ENCODE measurements at regions not wholly inside any gene's neighbourhood (a gene's known extent, or its start where the extent isn't known, plus 50 kb on each side); places are given as distances from the start of the nearest gene placed in this dataset.

DNA sequence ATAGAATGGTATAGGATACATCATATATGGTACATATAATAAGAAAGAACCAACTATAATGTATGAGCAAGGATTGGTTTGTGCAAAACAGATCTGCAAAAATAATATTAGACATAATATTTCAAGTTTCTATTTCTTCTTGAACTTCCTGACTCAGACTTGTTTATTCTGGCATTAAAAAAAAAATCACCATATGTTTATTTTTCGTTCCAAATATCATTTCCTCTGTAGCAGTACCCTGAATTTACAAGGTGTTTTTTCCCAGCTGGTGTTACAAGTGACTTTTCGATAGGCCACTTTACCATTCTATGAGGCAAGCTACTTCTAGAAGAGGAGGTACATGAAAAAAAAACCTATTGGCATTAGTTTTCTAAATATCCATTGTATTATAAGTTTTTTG is 785.0 kb downstream of the PDCD6IP start:
- Histone ChIP-seq H3K36me3 (ENCODE audit: control insufficient read depth in 2 of 2, extremely low read depth in 1 of 2, insufficient read depth in 1 of 2, low read length in 1 of 2) (no peaks in the 10 kb centered on the region), H3K4me1 (ENCODE audit: control insufficient read depth in 1 of 2, extremely low read depth in 1 of 2, insufficient read depth in 2 of 2, low read length in 2 of 2) (no peaks in the 10 kb centered on the region), H3K9me3 (no peaks in the 10 kb centered on the region), H3K27me3 (replicated peaks in 1 of 2; ENCODE audit: control insufficient read depth in 2 of 2, extremely low read depth in 1 of 2, insufficient read depth in 2 of 2, low read length in 1 of 2) (no peaks in the 10 kb centered on the region), H3K27ac (ENCODE audit: low read length) (no peak overlapping the region), H3K4me3 (ENCODE audit: control insufficient read depth in 1 of 2, extremely low read depth in 1 of 2, low read length in 1 of 2) (no peak overlapping the region)
- Mint-ChIP-seq H3K9me3 (peaks cover 0 to 10% (median 3%) of the 10 kb centered on the region in 3 donors), H3K27me3 (no peaks in the 10 kb centered on the region), H3K4me3 (no peak overlapping the region), H3K4me1 (no peaks in the 10 kb centered on the region), H3K27ac (no peak overlapping the region), H3K36me3 (no peaks in the 10 kb centered on the region)
- DNase-seq: no peak
- no peak for ATAC-seq (replicated peaks in 1 of 4)
- POLR2A ChIA-PET: no interaction called here
- CTCF ChIA-PET: no interaction called here
- no CpG with 5 or more reads among the region's 2 CpGs for WGBS (ENCODE audit: insufficient coverage)

DNA sequence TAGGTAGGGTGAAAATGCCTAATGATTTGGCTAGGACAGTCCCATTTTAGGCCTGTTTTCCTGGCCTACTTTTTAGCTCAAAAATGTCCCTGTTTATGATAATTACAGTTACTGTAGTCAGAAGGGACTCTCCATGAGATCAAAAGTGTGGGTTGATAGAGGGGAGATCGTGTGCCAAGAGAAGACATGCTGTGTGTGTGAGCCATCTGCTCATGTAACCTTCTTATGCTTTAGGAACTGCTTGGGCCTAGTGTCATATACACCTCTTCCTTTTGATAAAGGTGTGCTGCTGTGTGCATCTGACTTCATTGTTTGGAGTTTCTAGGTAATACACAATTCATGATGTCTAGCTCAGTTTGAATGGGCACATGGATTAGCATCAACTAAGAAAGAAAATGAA is 786.5 kb downstream of the PDCD6IP start:
- no peak overlapping the region for H3K27ac ChIP-seq (ENCODE audit: low read length)
- H3K4me1 ChIP-seq (ENCODE audit: control insufficient read depth in 1 of 2, extremely low read depth in 1 of 2, insufficient read depth in 2 of 2, low read length in 2 of 2): no peaks in the 10 kb centered on the region
- ChIA-PET CTCF (interaction anchor here in 1 of 2 donors (0.7 kb wide), 1 partner anchor 24 kb away, joined by 3 read pairs; no protein-coding TSS in a partner anchor), POLR2A (no interaction called here)
- ATAC-seq (replicated peaks in 1 of 4) (no peak), DNase-seq (no peak)
- no peaks in the 10 kb centered on the region for H3K36me3 ChIP-seq (ENCODE audit: control insufficient read depth in 2 of 2, extremely low read depth in 1 of 2, insufficient read depth in 1 of 2, low read length in 1 of 2)
- no peaks in the 10 kb centered on the region for H3K9me3 ChIP-seq
- H3K9me3 Mint-ChIP-seq: peaks cover 0 to 18% (median 9%) of the 10 kb centered on the region in 3 donors
- H3K36me3 Mint-ChIP-seq: no peaks in the 10 kb centered on the region
- no peak overlapping the region for H3K4me3 Mint-ChIP-seq
- H3K4me1 Mint-ChIP-seq: no peaks in the 10 kb centered on the region
- 20% methylated on average over 1 of the region's 1 CpG for WGBS (ENCODE audit: insufficient coverage)
- no peaks in the 10 kb centered on the region for H3K27me3 ChIP-seq (replicated peaks in 1 of 2; ENCODE audit: control insufficient read depth in 2 of 2, extremely low read depth in 1 of 2, insufficient read depth in 2 of 2, low read length in 1 of 2)
- H3K4me3 ChIP-seq (ENCODE audit: control insufficient read depth in 1 of 2, extremely low read depth in 1 of 2, low read length in 1 of 2): no peak overlapping the region
- H3K27ac Mint-ChIP-seq: no peak overlapping the region
- no peaks in the 10 kb centered on the region for H3K27me3 Mint-ChIP-seq

DNA sequence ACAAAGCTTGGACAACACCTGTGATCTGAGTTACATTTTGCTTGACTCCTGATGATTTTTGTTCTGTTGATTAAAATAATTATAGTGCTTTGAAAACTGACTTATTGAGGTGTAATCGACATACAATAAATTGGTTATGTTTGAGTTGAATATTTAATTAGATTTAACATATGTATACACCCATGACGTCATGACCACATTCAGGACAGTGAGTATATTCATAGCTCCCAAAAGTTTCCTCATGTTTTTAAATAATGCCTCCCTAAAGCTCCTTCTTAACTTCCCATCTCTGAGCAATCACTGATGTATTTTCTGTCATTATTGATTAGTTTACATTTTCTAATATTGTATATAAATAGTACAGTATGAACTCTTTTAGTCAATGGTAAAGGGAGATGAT is 801.2 kb downstream of the PDCD6IP start:
- Histone ChIP-seq H3K36me3 (ENCODE audit: control insufficient read depth in 2 of 2, extremely low read depth in 1 of 2, insufficient read depth in 1 of 2, low read length in 1 of 2) (no peaks in the 10 kb centered on the region), H3K4me1 (ENCODE audit: control insufficient read depth in 1 of 2, extremely low read depth in 1 of 2, insufficient read depth in 2 of 2, low read length in 2 of 2) (no peaks in the 10 kb centered on the region), H3K27me3 (replicated peaks in 1 of 2; ENCODE audit: control insufficient read depth in 2 of 2, extremely low read depth in 1 of 2, insufficient read depth in 2 of 2, low read length in 1 of 2) (no peaks in the 10 kb centered on the region), H3K9me3 (no peaks in the 10 kb centered on the region), H3K27ac (ENCODE audit: low read length) (no peak overlapping the region), H3K4me3 (ENCODE audit: control insufficient read depth in 1 of 2, extremely low read depth in 1 of 2, low read length in 1 of 2) (no peak overlapping the region)
- Mint-ChIP-seq H3K36me3 (no peaks in the 10 kb centered on the region), H3K9me3 (peaks cover 0 to 4% (median 0%) of the 10 kb centered on the region in 3 donors), H3K27me3 (no peaks in the 10 kb centered on the region), H3K4me3 (no peak overlapping the region), H3K4me1 (no peaks in the 10 kb centered on the region), H3K27ac (no peak overlapping the region)
- no CpG with 5 or more reads among the region's 2 CpGs for WGBS (ENCODE audit: insufficient coverage)
- ATAC-seq (replicated peaks in 1 of 4) (no peak), DNase-seq (no peak)
- POLR2A ChIA-PET: no interaction called here
- CTCF ChIA-PET: no interaction called here

DNA sequence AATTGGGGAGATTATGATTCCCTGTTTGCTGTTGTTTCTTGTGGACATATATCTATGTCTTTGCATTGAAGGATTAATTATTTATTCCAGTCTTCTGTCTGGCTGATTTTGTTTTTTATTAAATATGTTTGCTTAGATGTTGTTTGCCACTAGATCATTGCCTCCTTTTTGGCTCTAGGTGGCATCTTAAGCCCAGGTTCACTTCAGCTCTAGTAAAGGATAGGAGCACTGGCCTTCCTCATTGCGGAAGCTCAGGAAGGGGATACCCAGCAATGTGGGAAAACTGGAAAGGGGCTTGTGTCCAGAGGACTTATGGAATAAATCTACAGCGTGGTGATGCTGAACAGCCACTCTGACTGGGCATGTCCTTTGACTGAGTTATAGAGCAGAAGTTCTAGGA is 821.6 kb downstream of the PDCD6IP start:
- H3K27ac Mint-ChIP-seq: no peak overlapping the region
- Histone ChIP-seq H3K27ac (ENCODE audit: low read length) (no peak overlapping the region), H3K4me3 (ENCODE audit: control insufficient read depth in 1 of 2, extremely low read depth in 1 of 2, low read length in 1 of 2) (no peak overlapping the region), H3K4me1 (ENCODE audit: control insufficient read depth in 1 of 2, extremely low read depth in 1 of 2, insufficient read depth in 2 of 2, low read length in 2 of 2) (no peaks in the 10 kb centered on the region), H3K27me3 (replicated peaks in 1 of 2; ENCODE audit: control insufficient read depth in 2 of 2, extremely low read depth in 1 of 2, insufficient read depth in 2 of 2, low read length in 1 of 2) (no peaks in the 10 kb centered on the region), H3K36me3 (ENCODE audit: control insufficient read depth in 2 of 2, extremely low read depth in 1 of 2, insufficient read depth in 1 of 2, low read length in 1 of 2) (no peaks in the 10 kb centered on the region), H3K9me3 (no peaks in the 10 kb centered on the region)
- ChIA-PET POLR2A (no interaction called here), CTCF (no interaction called here)
- peaks cover 25 to 38% (median 28%) of the 10 kb centered on the region in 3 donors for H3K9me3 Mint-ChIP-seq
- no peak for ATAC-seq (replicated peaks in 1 of 4)
- 68% methylated on average over 2 of the region's 2 CpGs for WGBS (ENCODE audit: insufficient coverage)
- no peaks in the 10 kb centered on the region for H3K36me3 Mint-ChIP-seq
- H3K4me1 Mint-ChIP-seq: no peaks in the 10 kb centered on the region
- no peaks in the 10 kb centered on the region for H3K27me3 Mint-ChIP-seq
- no peak for DNase-seq
- H3K4me3 Mint-ChIP-seq: no peak overlapping the region

DNA sequence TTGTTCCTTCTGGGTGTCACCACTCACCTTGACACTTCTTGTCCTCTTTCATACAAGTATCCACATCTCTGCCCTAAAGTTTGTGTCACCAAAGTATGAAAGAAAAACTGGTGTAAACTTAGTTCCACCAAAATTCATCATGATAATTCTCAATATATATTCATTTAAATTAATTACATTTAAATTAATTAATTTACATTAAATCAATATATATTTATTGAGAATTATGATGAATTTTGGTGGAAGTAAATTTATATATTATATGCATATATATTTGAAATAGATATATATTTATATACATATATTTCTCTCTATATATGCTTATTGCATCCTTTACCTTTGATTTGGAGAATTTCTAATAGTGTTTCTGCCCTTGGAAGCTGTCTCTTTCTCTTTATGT is 828.3 kb downstream of the PDCD6IP start:
- Mint-ChIP-seq H3K36me3 (no peaks in the 10 kb centered on the region), H3K4me3 (no peak overlapping the region), H3K4me1 (no peaks in the 10 kb centered on the region), H3K27me3 (no peaks in the 10 kb centered on the region), H3K9me3 (peaks cover 5 to 15% (median 14%) of the 10 kb centered on the region in 3 donors), H3K27ac (no peak overlapping the region)
- Histone ChIP-seq H3K27me3 (replicated peaks in 1 of 2; ENCODE audit: control insufficient read depth in 2 of 2, extremely low read depth in 1 of 2, insufficient read depth in 2 of 2, low read length in 1 of 2) (no peaks in the 10 kb centered on the region), H3K4me3 (ENCODE audit: control insufficient read depth in 1 of 2, extremely low read depth in 1 of 2, low read length in 1 of 2) (no peak overlapping the region), H3K9me3 (no peaks in the 10 kb centered on the region), H3K36me3 (ENCODE audit: control insufficient read depth in 2 of 2, extremely low read depth in 1 of 2, insufficient read depth in 1 of 2, low read length in 1 of 2) (no peaks in the 10 kb centered on the region), H3K4me1 (ENCODE audit: control insufficient read depth in 1 of 2, extremely low read depth in 1 of 2, insufficient read depth in 2 of 2, low read length in 2 of 2) (no peaks in the 10 kb centered on the region), H3K27ac (ENCODE audit: low read length) (no peak overlapping the region)
- ATAC-seq (replicated peaks in 1 of 4) (no peak), DNase-seq (no peak)
- ChIA-PET CTCF (no interaction called here), POLR2A (no interaction called here)

DNA sequence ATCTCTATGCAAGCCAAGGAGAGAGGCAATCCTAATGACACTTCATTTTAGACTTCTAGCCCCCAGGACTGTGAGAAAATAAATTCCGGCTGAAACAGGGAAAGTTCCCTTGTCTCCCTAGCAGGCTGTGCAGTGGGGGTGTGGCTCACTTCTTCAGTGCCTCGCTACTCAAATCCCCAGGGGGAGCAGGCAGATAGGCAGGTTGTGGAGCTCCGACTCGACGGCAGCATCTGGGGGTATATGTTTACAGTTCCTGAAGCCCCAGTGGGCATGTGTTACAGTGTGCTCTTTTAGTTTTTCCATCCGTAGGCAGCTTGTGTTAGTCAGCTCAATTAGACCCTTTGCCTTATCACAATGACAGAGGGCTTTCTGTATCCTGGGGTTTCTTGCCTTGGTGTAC is 836.5 kb downstream of the PDCD6IP start:
- WGBS (ENCODE audit: insufficient coverage): 82% methylated on average over 5 of the region's 6 CpGs

DNA sequence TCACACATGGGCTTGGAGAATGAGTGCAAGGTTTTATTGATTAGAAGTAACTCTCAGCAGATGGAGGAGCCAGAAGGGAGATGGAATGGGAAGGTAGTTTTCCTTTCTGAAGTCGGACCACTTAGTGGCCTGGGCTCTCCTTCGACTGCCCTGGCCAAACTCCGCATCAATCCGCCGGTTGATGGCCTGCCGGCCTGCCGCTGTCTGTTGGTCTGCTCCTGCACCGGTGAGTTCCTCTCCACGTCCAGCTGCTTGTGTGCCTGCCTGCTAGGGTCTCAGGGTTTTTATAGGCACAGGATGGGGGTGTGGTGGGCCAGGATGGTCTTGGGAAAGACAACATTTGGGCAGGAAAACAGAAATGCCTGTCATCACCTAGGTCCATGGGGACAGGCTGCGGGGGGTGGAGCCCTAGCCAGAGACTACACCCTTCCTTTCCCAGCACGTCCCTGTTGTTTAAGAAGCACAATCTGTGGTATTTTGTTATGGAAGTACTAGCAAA is 837.0 kb downstream of the PDCD6IP start:
- Histone ChIP-seq H3K4me3 (ENCODE audit: control insufficient read depth in 1 of 2, extremely low read depth in 1 of 2, low read length in 1 of 2) (no peak overlapping the region), H3K36me3 (ENCODE audit: control insufficient read depth in 2 of 2, extremely low read depth in 1 of 2, insufficient read depth in 1 of 2, low read length in 1 of 2) (no peaks in the 10 kb centered on the region), H3K27ac (ENCODE audit: low read length) (no peak overlapping the region), H3K9me3 (no peaks in the 10 kb centered on the region), H3K4me1 (ENCODE audit: control insufficient read depth in 1 of 2, extremely low read depth in 1 of 2, insufficient read depth in 2 of 2, low read length in 2 of 2) (no peaks in the 10 kb centered on the region), H3K27me3 (replicated peaks in 1 of 2; ENCODE audit: control insufficient read depth in 2 of 2, extremely low read depth in 1 of 2, insufficient read depth in 2 of 2, low read length in 1 of 2) (no peaks in the 10 kb centered on the region)
- POLR2A ChIA-PET: no interaction called here
- WGBS (ENCODE audit: insufficient coverage): 81% methylated on average over 3 of the region's 11 CpGs
- H3K9me3 Mint-ChIP-seq: peaks cover 0 to 4% (median 0%) of the 10 kb centered on the region in 3 donors
- no peak for ATAC-seq (replicated peaks in 1 of 4)
- DNase-seq: no peak
- H3K4me3 Mint-ChIP-seq: no peak overlapping the region
- no peaks in the 10 kb centered on the region for H3K36me3 Mint-ChIP-seq
- H3K27ac Mint-ChIP-seq: no peak overlapping the region
- no peaks in the 10 kb centered on the region for H3K27me3 Mint-ChIP-seq
- no peaks in the 10 kb centered on the region for H3K4me1 Mint-ChIP-seq
- CTCF ChIA-PET: no interaction called here

More for the DNA sequence above, 836.5 kb downstream of the PDCD6IP start:
- H3K27ac ChIP-seq (ENCODE audit: low read length): no peak overlapping the region
- H3K36me3 ChIP-seq (ENCODE audit: control insufficient read depth in 2 of 2, extremely low read depth in 1 of 2, insufficient read depth in 1 of 2, low read length in 1 of 2): no peaks in the 10 kb centered on the region
- no peaks in the 10 kb centered on the region for H3K9me3 ChIP-seq
- Mint-ChIP-seq H3K9me3 (peaks cover 0 to 4% (median 0%) of the 10 kb centered on the region in 3 donors), H3K36me3 (no peaks in the 10 kb centered on the region), H3K27me3 (no peaks in the 10 kb centered on the region), H3K4me3 (no peak overlapping the region), H3K27ac (no peak overlapping the region), H3K4me1 (no peaks in the 10 kb centered on the region)
- DNase-seq (no peak), ATAC-seq (replicated peaks in 1 of 4) (no peak)
- no peaks in the 10 kb centered on the region for H3K27me3 ChIP-seq (replicated peaks in 1 of 2; ENCODE audit: control insufficient read depth in 2 of 2, extremely low read depth in 1 of 2, insufficient read depth in 2 of 2, low read length in 1 of 2)
- CTCF ChIA-PET: no interaction called here
- no peak overlapping the region for H3K4me3 ChIP-seq (ENCODE audit: control insufficient read depth in 1 of 2, extremely low read depth in 1 of 2, low read length in 1 of 2)
- H3K4me1 ChIP-seq (ENCODE audit: control insufficient read depth in 1 of 2, extremely low read depth in 1 of 2, insufficient read depth in 2 of 2, low read length in 2 of 2): no peaks in the 10 kb centered on the region
- POLR2A ChIA-PET: no interaction called here
